Rectal smooth muscle tissue (tissue), 1 donor: ENCODE measurements at regions not wholly inside any gene's neighbourhood (a gene's known extent, or its start where the extent isn't known, plus 50 kb on each side); places are given as distances from the start of the nearest gene placed in this dataset.

Source experiments
- H3K27ac ChIP-seq: one replicate; pipeline ENCODE4 v1.7.0; 2013; ENCODE audit warnings: low read depth, low read length, inconsistent platforms
- H3K27me3 ChIP-seq: one replicate; pipeline ENCODE4 v1.7.0; 2013; ENCODE audit warnings: low read length; ENCODE audit not compliant: control insufficient read depth, insufficient read depth
- H3K36me3 ChIP-seq: one replicate; pipeline ENCODE4 v1.7.0; 2013; ENCODE audit warnings: low read length; ENCODE audit not compliant: control insufficient read depth, insufficient read depth
- H3K4me1 ChIP-seq: one replicate; pipeline ENCODE4 v1.7.0; 2013; ENCODE audit warnings: low read length; ENCODE audit not compliant: control insufficient read depth, insufficient read depth
- H3K4me3 ChIP-seq: one replicate; pipeline ENCODE4 v1.7.0; 2013; ENCODE audit warnings: low read length
- H3K9ac ChIP-seq: one replicate; pipeline ENCODE4 v1.7.0; 2013; ENCODE audit warnings: low read length

- Histone ChIP-seq H3K4me3 (no peak overlapping the region), H3K9ac (no peak overlapping the region), H3K4me1 (no peaks in the 10 kb centered on the region), H3K36me3 (no peaks in the 10 kb centered on the region), H3K27me3 (no peaks in the 10 kb centered on the region), H3K27ac (no peak overlapping the region)
Measured at GRCh38 chr11:131099013-131099412, 182.7 kb upstream of the SNX19 start.

GRCh38 chr11:131099746-131100145, 183.5 kb upstream of the SNX19 start:
- Histone ChIP-seq H3K27me3 (no peaks in the 10 kb centered on the region), H3K4me1 (no peaks in the 10 kb centered on the region), H3K36me3 (no peaks in the 10 kb centered on the region), H3K4me3 (no peak overlapping the region), H3K27ac (no peak overlapping the region), H3K9ac (no peak overlapping the region)

- no peaks in the 10 kb centered on the region for H3K27me3 ChIP-seq
- H3K9ac ChIP-seq, result no peak overlapping the region
- H3K4me1 ChIP-seq, result no peaks in the 10 kb centered on the region
- H3K27ac ChIP-seq, result no peak overlapping the region
- H3K4me3 ChIP-seq, result no peak overlapping the region
- no peaks in the 10 kb centered on the region for H3K36me3 ChIP-seq
Measured at GRCh38 chr11:131108760-131109159, 192.5 kb upstream of the SNX19 start.

- Histone ChIP-seq H3K9ac (no peak overlapping the region), H3K36me3 (no peaks in the 10 kb centered on the region), H3K4me3 (no peak overlapping the region), H3K4me1 (no peaks in the 10 kb centered on the region), H3K27ac (no peak overlapping the region), H3K27me3 (no peaks in the 10 kb centered on the region)
Measured at GRCh38 chr11:131109257-131109656, 193.0 kb upstream of the SNX19 start.

- Histone ChIP-seq H3K27ac (no peak overlapping the region), H3K27me3 (no peaks in the 10 kb centered on the region), H3K4me1 (no peaks in the 10 kb centered on the region), H3K4me3 (no peak overlapping the region), H3K9ac (no peak overlapping the region), H3K36me3 (no peaks in the 10 kb centered on the region)
Measured at GRCh38 chr11:131109790-131110189, 193.5 kb upstream of the SNX19 start.

- Histone ChIP-seq H3K4me1 (no peaks in the 10 kb centered on the region), H3K27me3 (no peaks in the 10 kb centered on the region), H3K27ac (no peak overlapping the region), H3K36me3 (no peaks in the 10 kb centered on the region), H3K9ac (no peak overlapping the region), H3K4me3 (no peak overlapping the region)
Measured at GRCh38 chr11:131111775-131112174, 195.5 kb upstream of the SNX19 start.

GRCh38 chr11:131118247-131118646, 202.0 kb upstream of the SNX19 start:
- no peaks in the 10 kb centered on the region for H3K4me1 ChIP-seq
- no peaks in the 10 kb centered on the region for H3K36me3 ChIP-seq
- no peak overlapping the region for H3K27ac ChIP-seq
- H3K9ac ChIP-seq, result no peak overlapping the region
- H3K4me3 ChIP-seq, result no peak overlapping the region
- no peaks in the 10 kb centered on the region for H3K27me3 ChIP-seq

- H3K9ac ChIP-seq, result no peak overlapping the region
- H3K4me3 ChIP-seq, result no peak overlapping the region
- no peaks in the 10 kb centered on the region for H3K27me3 ChIP-seq
- no peak overlapping the region for H3K27ac ChIP-seq
- H3K36me3 ChIP-seq, result no peaks in the 10 kb centered on the region
- H3K4me1 ChIP-seq, result no peaks in the 10 kb centered on the region
Measured at GRCh38 chr11:131121426-131122333, 205.4 kb upstream of the SNX19 start.

GRCh38 chr11:131122448-131122847, 206.2 kb upstream of the SNX19 start:
- no peak overlapping the region for H3K4me3 ChIP-seq
- no peaks in the 10 kb centered on the region for H3K36me3 ChIP-seq
- no peak overlapping the region for H3K9ac ChIP-seq
- H3K27ac ChIP-seq, result no peak overlapping the region
- H3K27me3 ChIP-seq, result no peaks in the 10 kb centered on the region
- H3K4me1 ChIP-seq, result no peaks in the 10 kb centered on the region

- no peak overlapping the region for H3K27ac ChIP-seq
- no peaks in the 10 kb centered on the region for H3K36me3 ChIP-seq
- H3K9ac ChIP-seq, result no peak overlapping the region
- no peaks in the 10 kb centered on the region for H3K4me1 ChIP-seq
- H3K27me3 ChIP-seq, result no peaks in the 10 kb centered on the region
- no peak overlapping the region for H3K4me3 ChIP-seq
Measured at GRCh38 chr11:131129474-131129873, 213.2 kb upstream of the SNX19 start.

- no peak overlapping the region for H3K27ac ChIP-seq
- H3K36me3 ChIP-seq, result no peaks in the 10 kb centered on the region
- H3K4me3 ChIP-seq, result no peak overlapping the region
- H3K9ac ChIP-seq, result no peak overlapping the region
- H3K4me1 ChIP-seq, result no peaks in the 10 kb centered on the region
- H3K27me3 ChIP-seq, result no peaks in the 10 kb centered on the region
Measured at GRCh38 chr11:131135611-131136010, 219.3 kb upstream of the SNX19 start.

GRCh38 chr11:131136486-131136885, 220.2 kb upstream of the SNX19 start:
- H3K9ac ChIP-seq, result no peak overlapping the region
- H3K27ac ChIP-seq, result no peak overlapping the region
- H3K27me3 ChIP-seq, result no peaks in the 10 kb centered on the region
- H3K36me3 ChIP-seq, result no peaks in the 10 kb centered on the region
- H3K4me3 ChIP-seq, result no peak overlapping the region
- H3K4me1 ChIP-seq, result no peaks in the 10 kb centered on the region

GRCh38 chr11:131137046-131137445, 220.8 kb upstream of the SNX19 start:
- Histone ChIP-seq H3K4me1 (no peaks in the 10 kb centered on the region), H3K36me3 (no peaks in the 10 kb centered on the region), H3K9ac (no peak overlapping the region), H3K4me3 (no peak overlapping the region), H3K27ac (no peak overlapping the region), H3K27me3 (no peaks in the 10 kb centered on the region)
